ENCODE measurements at regions not wholly inside any gene's neighbourhood (a gene's known extent, or its start where the extent isn't known, plus 50 kb on each side); places are given as distances from the start of the nearest gene placed in this dataset.
A peak's percentile ranks its signal among the peaks of the same experiment; 100 is the strongest.
"Not testable (repeated sequence)": the region's sequence is repeated elsewhere in the genome, so short reads cannot be mapped to it uniquely, and the experiment has no call there.

DNA sequence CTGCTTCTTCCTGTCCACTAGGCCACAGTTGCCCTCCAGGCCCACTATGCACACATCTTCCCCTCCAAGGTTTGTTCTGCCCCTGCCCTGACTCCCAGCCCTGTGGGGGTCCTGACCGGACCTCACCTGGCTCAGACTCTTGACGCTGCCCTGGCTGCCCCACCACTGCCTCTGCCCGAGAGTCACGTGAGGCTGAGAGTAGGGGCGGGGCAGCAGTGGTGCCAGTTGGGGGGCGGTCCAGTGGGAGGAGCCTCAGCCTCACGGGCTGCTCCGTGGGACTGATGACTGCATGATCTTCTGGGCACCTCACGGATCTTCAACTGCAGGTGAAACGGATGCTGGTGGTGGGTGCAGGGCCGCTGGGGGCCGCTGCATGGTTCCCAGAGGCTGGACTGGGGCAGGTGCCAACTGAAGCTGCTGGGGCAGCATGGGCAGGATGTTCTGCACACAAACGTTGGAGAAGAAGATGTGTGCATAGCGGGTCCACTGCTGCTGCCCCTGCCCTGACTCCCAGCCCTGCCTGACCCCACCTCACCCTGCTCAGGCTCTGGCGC is 77.6 kb downstream of the HHIPL2 start:
- H3K36me3 ChIP-seq, DNase-seq, H3K4me3 ChIP-seq, H3K27me3 ChIP-seq, H3K9me3 ChIP-seq: not testable (repeated sequence)

DNA sequence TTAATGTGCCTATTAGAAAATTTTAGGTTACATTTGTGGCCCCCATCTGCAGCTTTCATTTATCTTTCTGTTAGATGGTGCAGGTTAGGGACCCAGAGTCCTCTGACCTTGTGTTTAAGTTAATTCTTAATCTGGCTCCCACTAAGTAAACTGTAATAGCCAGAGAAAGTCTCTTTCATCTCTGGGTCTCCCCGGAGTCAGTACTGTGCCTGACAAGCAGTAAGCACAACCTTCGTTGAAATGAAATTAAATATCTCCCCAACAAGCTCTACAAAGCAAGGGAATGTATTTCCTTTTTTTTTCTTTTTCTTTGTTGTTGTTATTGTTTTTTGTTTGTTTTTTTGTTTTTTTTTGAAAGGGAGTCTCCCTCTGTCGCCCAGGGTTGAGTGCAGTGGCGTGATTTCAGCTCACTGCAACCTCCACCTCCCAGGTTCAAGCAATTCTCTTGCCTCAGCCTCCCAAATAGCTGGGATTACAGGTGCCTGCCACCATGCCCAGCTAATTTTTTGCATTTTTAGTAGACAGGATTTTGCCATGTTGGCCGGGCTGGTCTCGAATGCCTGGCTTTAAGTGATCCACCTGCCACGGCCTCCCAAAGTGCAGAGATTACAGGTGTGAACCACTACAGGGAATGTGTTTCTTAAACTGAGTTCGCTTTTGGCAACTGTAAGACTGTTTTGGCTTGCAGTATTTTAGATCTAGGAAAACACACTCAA is 81.6 kb downstream of the HHIPL2 start:
- Histone ChIP-seq H3K9me3 (no peaks in the 10 kb centered on the region), H3K4me3 (no peak overlapping the region), H3K36me3 (no peaks in the 10 kb centered on the region), H3K27me3 (no peaks in the 10 kb centered on the region)
- no peak for DNase-seq

DNA sequence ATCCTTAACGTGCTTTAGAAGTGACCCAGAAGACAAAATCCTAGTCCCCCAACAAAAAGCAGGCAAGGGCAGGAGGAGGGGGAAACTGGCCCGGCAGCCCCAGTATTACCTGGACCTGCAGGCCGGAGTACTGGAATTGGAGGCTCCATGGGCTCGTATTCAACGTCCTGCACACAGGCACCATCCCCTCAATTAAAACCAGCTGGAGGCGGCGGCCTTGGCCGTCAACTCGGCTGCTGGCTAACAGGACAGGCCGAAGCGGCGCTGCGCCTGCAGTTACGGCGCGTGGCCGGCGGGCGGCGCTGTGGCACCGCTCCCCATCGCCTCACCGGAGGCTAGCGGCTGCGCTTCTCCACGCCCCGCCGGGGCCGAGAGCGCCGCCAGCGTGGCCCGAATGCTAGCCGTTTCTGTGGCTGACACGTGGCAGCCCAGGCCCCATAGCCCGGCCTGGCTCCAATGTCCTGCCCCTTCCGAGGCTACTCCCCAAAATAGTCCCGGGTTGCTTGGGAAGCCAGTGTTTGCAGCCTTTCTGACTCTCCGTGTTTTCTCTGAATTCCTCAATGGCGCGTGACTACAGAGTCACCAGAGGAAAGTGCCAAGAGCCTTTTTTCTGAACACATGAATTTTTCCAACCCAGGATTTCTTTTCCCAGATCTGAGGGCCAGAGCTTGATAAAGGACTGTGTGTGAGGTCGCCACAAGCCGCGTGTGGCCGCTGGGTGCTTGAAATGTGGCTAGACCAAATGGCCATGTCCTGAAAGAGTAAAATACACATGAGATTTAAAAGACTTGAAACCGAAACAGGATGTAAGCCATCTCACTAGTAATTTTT is 82.5 kb downstream of the HHIPL2 start:
- H3K4me3 ChIP-seq: peak overlapping the region; percentile 48
- no peaks in the 10 kb centered on the region for H3K27me3 ChIP-seq
- no peaks in the 10 kb centered on the region for H3K36me3 ChIP-seq
- DNase-seq: peak; percentile 97
- no peaks in the 10 kb centered on the region for H3K9me3 ChIP-seq

DNA sequence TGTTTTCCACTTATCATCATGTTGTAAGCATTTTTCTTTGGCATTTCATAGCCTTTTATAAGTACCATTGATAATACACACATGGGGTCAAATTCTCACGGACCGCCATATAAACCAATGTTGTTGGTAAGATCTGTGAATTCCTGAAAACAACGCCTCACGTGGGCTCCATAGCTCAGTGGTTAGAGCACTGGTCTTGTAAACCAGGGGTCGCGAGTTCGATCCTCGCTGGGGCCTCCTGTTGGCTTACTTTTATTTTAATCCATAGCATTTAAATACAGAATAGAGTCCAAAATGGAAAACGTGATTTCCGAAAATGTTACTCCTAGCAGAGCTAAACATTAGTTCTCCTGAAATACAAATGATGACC is 83.1 kb downstream of the HHIPL2 start:
- Histone ChIP-seq H3K36me3 (no peaks in the 10 kb centered on the region), H3K4me3 (peak overlapping the region; percentile 48), H3K9me3 (no peaks in the 10 kb centered on the region), H3K27me3 (no peaks in the 10 kb centered on the region)
- DNase-seq: peak; percentile 58

- no peaks in the 10 kb centered on the region for H3K27me3 ChIP-seq
- H3K9me3 ChIP-seq: peaks cover 3% of the 10 kb centered on the region; the same call in 1 of the 2 replicates
- H3K36me3 ChIP-seq: no peaks in the 10 kb centered on the region
- no peak for DNase-seq
- no peak overlapping the region for H3K4me3 ChIP-seq
These were observed 84.7 kb downstream of the HHIPL2 start for GRCh38 chr1:222463059-222463730.

DNA sequence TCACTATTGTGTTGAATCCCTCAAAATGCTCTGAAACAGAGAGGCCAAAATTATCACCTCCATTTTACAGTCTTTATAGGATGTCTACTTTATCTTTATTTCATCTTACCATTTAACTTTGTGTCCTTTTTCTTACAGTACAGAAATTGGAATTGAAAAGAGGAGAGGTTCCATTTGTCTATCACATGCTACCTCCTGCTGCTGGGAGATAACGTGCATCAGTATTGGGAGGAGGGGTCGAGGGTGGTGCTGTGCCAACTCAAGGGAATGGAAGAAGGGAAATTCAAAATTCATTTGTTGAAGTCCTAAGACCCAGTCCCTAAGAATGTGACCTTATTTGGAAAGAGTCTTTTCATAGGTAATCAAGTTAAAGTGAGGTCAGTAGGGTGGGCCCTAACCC is 85.3 kb downstream of the HHIPL2 start:
- DNase-seq: no peak
- H3K9me3 ChIP-seq: peaks cover 7% of the 10 kb centered on the region; the same call in 1 of the 2 replicates
- H3K36me3 ChIP-seq: no peaks in the 10 kb centered on the region
- H3K27me3 ChIP-seq: no peaks in the 10 kb centered on the region
- H3K4me3 ChIP-seq: no peak overlapping the region

DNA sequence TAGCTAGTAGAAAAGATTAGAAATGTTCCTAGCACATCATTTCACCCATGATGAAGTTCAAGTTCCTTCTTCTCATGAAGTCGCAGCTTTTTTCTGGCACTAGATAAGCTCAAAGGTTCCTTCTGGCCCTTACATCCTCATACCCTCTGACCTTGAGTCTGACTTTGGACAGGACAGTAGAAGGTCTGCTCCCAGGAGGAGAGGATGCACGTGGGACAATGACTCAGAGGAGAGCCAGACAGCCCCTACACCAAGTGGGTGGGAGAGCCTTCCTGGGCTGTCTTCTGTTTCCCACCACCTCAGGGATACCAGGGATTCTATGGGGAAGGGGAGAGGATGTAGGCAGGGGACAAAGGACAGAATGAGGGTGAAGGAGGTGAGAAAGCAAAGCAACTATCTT is 86.0 kb downstream of the HHIPL2 start:
- Histone ChIP-seq H3K4me3 (no peak overlapping the region), H3K36me3 (no peaks in the 10 kb centered on the region), H3K27me3 (no peaks in the 10 kb centered on the region), H3K9me3 (peaks cover 12% of the 10 kb centered on the region)
- no peak for DNase-seq

- peaks cover 17% of the 10 kb centered on the region for H3K9me3 ChIP-seq
- no peak for DNase-seq
- H3K36me3 ChIP-seq: no peaks in the 10 kb centered on the region
- no peak overlapping the region for H3K4me3 ChIP-seq
- no peaks in the 10 kb centered on the region for H3K27me3 ChIP-seq
These were observed 88.3 kb downstream of the HHIPL2 start for GRCh38 chr1:222459652-222460051.

- H3K9me3 ChIP-seq: peaks cover 17% of the 10 kb centered on the region
- H3K4me3 ChIP-seq: no peak overlapping the region
- no peaks in the 10 kb centered on the region for H3K27me3 ChIP-seq
- no peak for DNase-seq
- H3K36me3 ChIP-seq: no peaks in the 10 kb centered on the region
These were observed 90.4 kb downstream of the HHIPL2 start for GRCh38 chr1:222457513-222457912.

- no peak for DNase-seq
- Histone ChIP-seq H3K4me3 (no peak overlapping the region), H3K9me3 (peaks cover 17% of the 10 kb centered on the region), H3K27me3 (no peaks in the 10 kb centered on the region), H3K36me3 (no peaks in the 10 kb centered on the region)
These were observed 90.8 kb downstream of the HHIPL2 start for GRCh38 chr1:222457084-222457483.

DNA sequence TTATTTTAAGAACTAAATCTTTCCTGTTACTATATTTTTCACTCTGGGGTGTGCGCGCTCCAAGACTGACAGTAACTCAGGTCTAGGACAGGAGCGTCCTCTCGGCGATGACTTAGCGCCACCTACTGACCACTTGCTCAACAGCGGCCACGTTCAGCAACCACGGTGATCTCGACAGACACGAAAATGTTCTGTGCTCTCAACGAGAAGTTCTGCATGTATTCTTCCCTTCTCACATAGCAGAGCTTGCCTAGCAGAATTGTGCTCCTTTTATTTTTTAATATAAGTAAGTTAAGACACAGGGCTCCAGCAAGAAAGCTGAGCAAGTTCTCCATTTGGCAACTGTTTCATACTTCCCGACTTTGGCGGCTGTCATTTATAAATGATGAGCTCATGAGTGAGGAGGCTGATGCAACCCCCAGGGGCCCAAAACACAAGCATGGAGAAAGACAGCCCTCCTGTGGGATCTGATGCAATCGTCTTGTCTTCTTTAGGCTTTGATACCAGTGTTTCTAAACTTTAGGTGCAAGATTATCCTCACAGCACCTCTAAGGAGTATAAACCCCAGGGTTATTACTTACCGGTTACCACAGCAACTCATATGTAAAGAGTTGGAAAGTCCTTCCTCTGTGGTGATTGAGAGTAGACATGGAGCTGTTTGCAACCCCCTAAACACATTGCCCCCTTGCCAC is 92.6 kb downstream of the HHIPL2 start:
- H3K9me3 ChIP-seq: peaks cover 17% of the 10 kb centered on the region
- peak; percentile 83 for DNase-seq
- H3K36me3 ChIP-seq: no peaks in the 10 kb centered on the region
- peak overlapping the region; percentile 14; the same call in 1 of the 2 replicates for H3K4me3 ChIP-seq
- no peaks in the 10 kb centered on the region for H3K27me3 ChIP-seq

- DNase-seq: peak; percentile 33
- no peaks in the 10 kb centered on the region for H3K27me3 ChIP-seq
- H3K9me3 ChIP-seq: peaks cover 17% of the 10 kb centered on the region
- no peaks in the 10 kb centered on the region for H3K36me3 ChIP-seq
- H3K4me3 ChIP-seq: no peak overlapping the region
These were observed 93.1 kb downstream of the HHIPL2 start for GRCh38 chr1:222454782-222455181.

- Histone ChIP-seq H3K36me3 (no peaks in the 10 kb centered on the region), H3K27me3 (no peaks in the 10 kb centered on the region)
- no peak for DNase-seq
These were observed 93.7 kb downstream of the HHIPL2 start for GRCh38 chr1:222454186-222454585.

GRCh38 chr1:222452031-222452430 is 95.9 kb downstream of the HHIPL2 start:
- Histone ChIP-seq H3K27me3 (no peaks in the 10 kb centered on the region), H3K9me3 (peaks cover 6% of the 10 kb centered on the region), H3K36me3 (no peaks in the 10 kb centered on the region), H3K4me3 (no peak overlapping the region)
- no peak for DNase-seq

More at GRCh38 chr1:222454186-222454585, 93.7 kb downstream of the HHIPL2 start:
- H3K9me3 ChIP-seq: peaks cover 17% of the 10 kb centered on the region
- H3K4me3 ChIP-seq: no peak overlapping the region

DNA sequence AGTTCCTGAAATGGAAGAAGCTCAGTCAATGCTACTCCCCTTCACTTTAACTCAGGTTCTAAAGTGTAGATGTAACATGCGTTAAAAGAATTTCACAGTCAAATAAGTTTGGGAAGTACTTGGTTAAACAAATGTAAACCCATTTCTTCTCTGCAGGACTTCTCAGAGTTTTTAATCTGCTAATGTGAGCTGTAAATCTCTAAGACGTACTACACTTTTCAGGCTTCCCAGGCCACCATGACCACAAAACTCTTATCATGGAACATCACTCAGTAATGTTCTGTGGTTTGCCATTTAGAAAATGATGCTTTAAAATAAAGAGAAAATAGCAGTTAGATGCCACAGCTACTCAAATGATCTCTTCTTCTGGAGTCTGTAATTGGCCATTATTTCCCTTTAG is 104.3 kb downstream of the HHIPL2 start:
- Histone ChIP-seq H3K36me3 (no peaks in the 10 kb centered on the region), H3K9me3 (no peaks in the 10 kb centered on the region), H3K27me3 (no peaks in the 10 kb centered on the region), H3K4me3 (no peak overlapping the region)
- DNase-seq: no peak

GRCh38 chr1:222441066-222441465 is 106.8 kb downstream of the HHIPL2 start:
- H3K9me3 ChIP-seq: no peaks in the 10 kb centered on the region
- no peaks in the 10 kb centered on the region for H3K27me3 ChIP-seq
- no peak overlapping the region for H3K4me3 ChIP-seq
- H3K36me3 ChIP-seq: no peaks in the 10 kb centered on the region
- no peak for DNase-seq
